HG03521 (cell line): ENCODE measurements at regions not wholly inside any gene's neighbourhood (a gene's known extent, or its start where the extent isn't known, plus 50 kb on each side); places are given as distances from the start of the nearest gene placed in this dataset.

Experiments used
- ATAC-seq: cut with Tn5 transposase; IDR thresholded peaks from one replicate; pipeline ENCODE4 v1.9.1; 2021; ENCODE audit warnings: mild to moderate bottlenecking, moderate library complexity; ENCODE audit not compliant: unreplicated experiment

GRCh38 chr1:244219149-244219548, 168.1 kb downstream of the ZBTB18 start:
- ATAC-seq = no peak

GRCh38 chr1:244219802-244220201, 168.7 kb downstream of the ZBTB18 start:
- no peak for ATAC-seq

- no peak for ATAC-seq
Observed at GRCh38 chr1:244220410-244220809, 169.3 kb downstream of the ZBTB18 start.

- ATAC-seq = no peak
Observed at GRCh38 chr1:244221991-244222390, 170.9 kb downstream of the ZBTB18 start.

- no peak for ATAC-seq
Observed at GRCh38 chr1:244224487-244225430, 173.7 kb downstream of the ZBTB18 start.

GRCh38 chr1:244226435-244226834, 175.4 kb downstream of the ZBTB18 start:
- no peak for ATAC-seq

GRCh38 chr1:244230470-244230869, 179.4 kb downstream of the ZBTB18 start:
- ATAC-seq = no peak

GRCh38 chr1:244231193-244231571, 180.1 kb downstream of the ZBTB18 start:
- no peak for ATAC-seq

GRCh38 chr1:244231572-244232315, 180.7 kb downstream of the ZBTB18 start:
- no peak for ATAC-seq

- ATAC-seq = no peak
Observed at GRCh38 chr1:244234009-244234643, 183.0 kb downstream of the ZBTB18 start.

- ATAC-seq = no peak
Observed at GRCh38 chr1:244235157-244235556, 184.1 kb downstream of the ZBTB18 start.

GRCh38 chr1:244236101-244236500, 185.0 kb downstream of the ZBTB18 start:
- no peak for ATAC-seq

- no peak for ATAC-seq
Observed at GRCh38 chr1:244236721-244237120, 185.6 kb downstream of the ZBTB18 start.

- no peak for ATAC-seq
Observed at GRCh38 chr1:244237445-244237844, 186.4 kb downstream of the ZBTB18 start.

- ATAC-seq = no peak
Observed at GRCh38 chr1:244239261-244239770, 188.2 kb downstream of the ZBTB18 start.

- no peak for ATAC-seq
Observed at GRCh38 chr1:244241438-244241837, 190.4 kb downstream of the ZBTB18 start.

GRCh38 chr1:244242446-244242845, 191.4 kb downstream of the ZBTB18 start:
- ATAC-seq = no peak

- ATAC-seq = no peak
Observed at GRCh38 chr1:244246334-244246733, 195.3 kb downstream of the ZBTB18 start.

- no peak for ATAC-seq
Observed at GRCh38 chr1:244248426-244248825, 197.3 kb downstream of the ZBTB18 start.

GRCh38 chr1:244252211-244252610, 199.5 kb downstream of the ADSS2 start:
- no peak for ATAC-seq

GRCh38 chr1:244254467-244254866, 197.2 kb downstream of the ADSS2 start:
- no peak for ATAC-seq
